ENCODE measurements at regions not wholly inside any gene's neighbourhood (a gene's known extent, or its start where the extent isn't known, plus 50 kb on each side); places are given as distances from the start of the nearest gene placed in this dataset.

- no peak for DNase-seq (ENCODE audit: low spot score)
Measured at GRCh38 chr15:27702581-27702980, 396.5 kb downstream of the OCA2 start.

- DNase-seq (ENCODE audit: low spot score): no peak
Measured at GRCh38 chr15:27701956-27702355, 397.2 kb downstream of the OCA2 start.

GRCh38 chr15:27701014-27701413, 398.1 kb downstream of the OCA2 start:
- DNase-seq (ENCODE audit: low spot score): no peak

DNA sequence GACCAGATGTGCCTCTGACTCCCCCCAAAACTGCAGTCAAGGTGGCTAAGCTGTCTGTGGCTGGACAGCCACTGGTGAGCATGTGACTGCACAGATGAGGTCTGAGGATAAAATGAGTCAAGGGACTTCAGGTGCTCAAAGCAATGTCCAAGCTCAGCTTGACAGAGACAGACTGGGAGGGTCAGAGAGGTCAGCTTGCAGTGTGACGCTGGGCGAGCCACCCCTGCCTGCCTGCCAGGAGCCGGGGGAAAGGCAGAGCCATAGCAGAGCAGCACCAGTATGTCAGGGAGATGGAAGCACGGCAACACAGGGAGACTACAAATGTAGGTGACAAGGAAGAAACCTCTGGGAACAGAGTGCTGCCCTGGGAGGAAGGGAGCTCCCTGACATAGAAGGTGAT, 399.4 kb downstream of the OCA2 start:
- no peak for DNase-seq (ENCODE audit: low spot score)

- no peak for DNase-seq (ENCODE audit: low spot score)
Measured at GRCh38 chr15:27696530-27696929, 402.6 kb downstream of the OCA2 start.

- no peak for DNase-seq (ENCODE audit: low spot score)
Measured at GRCh38 chr15:27695726-27696125, 403.4 kb downstream of the OCA2 start.

DNA sequence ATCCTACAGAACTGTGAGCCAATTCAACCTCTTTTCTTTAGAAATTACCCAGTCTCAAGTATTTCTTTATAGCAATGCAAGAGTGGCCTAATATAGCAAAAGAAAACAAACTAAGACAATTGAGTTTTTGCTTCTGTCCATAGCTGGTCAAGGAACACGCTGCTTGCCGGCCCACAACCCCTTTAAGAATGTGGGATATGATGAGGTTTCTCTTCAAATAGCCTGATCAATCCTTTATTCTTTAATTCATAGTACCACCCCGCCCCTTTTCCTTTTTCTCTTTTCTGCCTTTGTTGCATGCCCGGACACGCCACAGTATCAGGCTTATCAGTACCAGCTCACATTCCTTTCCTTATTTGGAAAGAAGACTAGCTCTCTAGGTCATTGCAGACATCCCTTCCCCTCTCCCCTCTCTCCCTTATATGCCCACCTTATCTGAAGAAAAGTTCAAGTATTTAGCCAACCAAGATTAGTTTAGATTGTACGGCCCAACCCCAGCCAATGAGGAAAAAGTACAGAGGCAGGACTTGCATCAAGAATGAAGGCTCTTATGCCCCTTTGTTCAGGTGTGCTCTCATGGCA, 404.5 kb downstream of the OCA2 start:
- DNase-seq (ENCODE audit: low spot score): no peak

DNA sequence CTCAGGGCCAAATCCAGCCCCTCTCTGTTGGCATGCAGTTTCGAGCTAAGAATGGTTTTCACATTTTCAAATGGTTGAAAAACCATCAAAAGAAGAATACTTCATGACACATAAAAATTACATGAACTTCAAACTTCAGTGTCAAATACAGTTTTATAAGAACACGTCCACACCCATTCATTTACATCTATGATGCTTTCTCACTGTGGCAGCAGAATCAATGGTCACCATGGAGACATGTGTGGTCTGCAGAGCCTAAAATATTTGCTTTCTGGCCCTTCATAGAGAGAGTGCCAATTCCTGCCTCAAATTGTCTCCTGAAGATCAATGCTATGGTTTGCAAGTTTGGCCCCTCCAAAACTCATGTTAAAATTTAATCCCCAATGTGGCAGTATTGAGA, 405.8 kb downstream of the OCA2 start:
- no peak for DNase-seq (ENCODE audit: low spot score)

DNA sequence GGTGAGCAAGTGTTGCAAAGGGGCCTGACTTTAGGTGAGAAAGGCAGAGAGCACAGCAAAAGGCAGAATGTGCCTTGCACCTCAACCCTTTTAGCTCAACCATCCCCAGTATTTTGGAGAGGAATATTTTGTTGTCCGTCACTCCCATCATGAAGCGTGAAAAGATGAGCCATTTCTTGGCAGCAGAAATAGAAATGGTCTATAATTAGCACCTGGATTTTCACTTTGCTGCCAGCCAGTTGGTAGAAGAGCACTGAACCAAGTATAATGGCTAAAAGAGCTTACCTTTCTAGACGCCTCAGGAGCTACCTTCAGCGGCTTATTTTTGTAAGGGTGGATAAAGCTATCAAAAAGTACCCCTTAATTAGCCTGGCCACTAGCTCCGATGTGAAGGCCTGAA, 406.7 kb downstream of the OCA2 start:
- DNase-seq (ENCODE audit: low spot score): no peak

DNA sequence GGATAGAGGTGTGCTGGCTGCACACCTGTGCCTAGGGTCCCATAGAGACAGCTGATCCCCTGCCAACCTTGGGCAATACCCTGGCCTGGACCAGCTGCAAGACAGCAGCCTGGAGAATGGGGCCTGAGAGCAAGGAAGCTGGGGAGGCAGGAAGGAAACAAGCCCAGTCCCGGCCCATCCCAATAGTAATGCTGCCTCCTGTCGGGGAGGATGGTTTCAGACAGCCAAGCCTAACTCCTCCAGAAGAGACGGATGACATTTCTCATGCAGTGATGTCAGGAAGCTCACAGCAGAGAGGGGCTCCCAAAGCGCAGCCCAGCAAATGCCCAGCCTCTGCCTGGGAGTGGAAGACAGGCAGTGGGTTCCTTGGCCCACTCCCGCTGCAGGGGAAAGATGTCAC, 408.8 kb downstream of the OCA2 start:
- no peak for DNase-seq (ENCODE audit: low spot score)

GRCh38 chr15:27686971-27687370, 412.1 kb downstream of the OCA2 start:
- DNase-seq (ENCODE audit: low spot score): no peak

- peak; percentile 6 for DNase-seq (ENCODE audit: low spot score)
Measured at GRCh38 chr15:27686369-27686768, 412.7 kb downstream of the OCA2 start.

DNA sequence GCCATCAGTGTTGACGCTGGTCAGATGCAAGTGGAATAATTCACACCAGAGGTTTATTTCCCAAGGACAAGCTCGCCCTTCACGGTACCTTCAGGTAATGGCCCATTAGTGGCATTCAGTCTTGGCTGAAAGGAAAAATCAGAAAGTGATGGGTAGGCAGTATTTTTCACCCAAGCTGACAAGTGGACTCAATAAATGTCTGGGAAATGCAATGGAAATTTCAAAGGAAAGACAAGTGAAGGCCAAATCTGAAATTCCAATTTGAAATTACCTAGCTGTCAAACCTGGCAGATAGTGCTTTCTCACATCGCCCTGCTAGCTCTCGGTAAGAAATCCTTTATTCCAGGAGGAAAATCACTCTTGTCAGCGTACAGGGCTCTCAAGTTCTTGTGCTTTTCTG, 413.5 kb downstream of the OCA2 start:
- DNase-seq (ENCODE audit: low spot score): no peak

GRCh38 chr15:27683121-27683520, 416.0 kb downstream of the OCA2 start:
- DNase-seq (ENCODE audit: low spot score): no peak

GRCh38 chr15:27681038-27681437, 418.1 kb downstream of the OCA2 start:
- no peak for DNase-seq (ENCODE audit: low spot score)

GRCh38 chr15:27679731-27680471, 419.2 kb downstream of the OCA2 start:
- no peak for DNase-seq (ENCODE audit: low spot score)

GRCh38 chr15:27679203-27679602, 419.9 kb downstream of the OCA2 start:
- no peak for DNase-seq (ENCODE audit: low spot score)

DNA sequence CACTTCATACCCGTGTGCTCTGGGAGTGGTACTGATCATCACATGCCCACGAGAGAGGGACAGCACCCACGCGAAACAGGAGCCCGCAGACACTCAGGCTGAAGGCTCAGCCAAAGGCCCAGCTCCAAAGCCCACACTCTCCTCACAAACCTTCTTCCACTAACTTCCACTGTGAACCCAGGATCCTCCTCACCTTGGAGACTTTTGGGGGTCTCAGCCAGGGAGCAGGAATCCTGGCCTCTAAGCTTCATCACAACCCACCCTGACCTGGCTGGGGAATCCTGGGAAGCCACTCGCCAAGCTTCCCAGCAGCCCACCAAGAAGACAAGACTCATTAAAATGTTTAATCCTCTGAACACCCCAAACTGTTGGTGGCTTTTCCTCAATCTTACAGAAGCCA, 421.2 kb downstream of the OCA2 start:
- DNase-seq (ENCODE audit: low spot score): no peak

DNA sequence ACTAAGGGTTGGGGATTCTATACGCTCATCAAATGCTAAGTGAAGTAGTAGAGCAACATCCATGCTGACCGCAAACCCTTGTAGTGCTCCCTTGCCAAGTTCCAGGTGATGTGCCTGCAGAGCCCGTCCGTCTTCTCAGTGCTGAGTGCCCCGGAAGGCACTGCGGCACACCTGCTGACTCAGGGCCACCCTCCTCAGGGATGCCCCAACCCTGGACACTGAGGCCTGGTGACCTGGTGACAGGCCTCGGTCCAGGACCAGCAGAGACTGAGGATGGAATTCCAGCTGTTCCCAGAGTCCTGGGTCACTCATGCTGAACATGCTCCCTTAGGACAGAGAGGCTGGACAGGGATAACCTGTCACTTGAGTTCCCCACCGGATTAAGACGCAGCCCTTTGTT, 422.5 kb downstream of the OCA2 start:
- DNase-seq (ENCODE audit: low spot score): no peak

- DNase-seq (ENCODE audit: low spot score): no peak
Measured at GRCh38 chr15:27675571-27675970, 423.5 kb downstream of the OCA2 start.

DNA sequence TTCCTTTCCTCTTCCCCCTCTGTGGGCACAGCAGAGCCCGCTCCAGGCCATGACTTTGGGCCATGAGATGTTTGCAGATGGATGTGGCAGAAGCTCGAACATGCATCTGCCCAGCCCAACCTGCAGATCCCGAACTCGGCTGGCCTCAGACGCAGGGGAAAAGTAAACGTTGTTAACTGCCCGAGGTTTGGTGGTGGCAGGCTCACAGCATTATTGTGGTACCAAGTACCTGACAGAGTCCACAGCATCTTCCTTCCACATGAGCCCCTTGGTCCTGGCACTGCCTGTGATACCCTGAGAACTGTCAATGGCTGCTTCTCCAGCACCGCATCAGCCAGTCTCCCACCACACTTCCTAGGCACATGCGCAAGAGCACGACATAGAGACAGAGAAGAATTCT, 424.3 kb downstream of the OCA2 start:
- no peak for DNase-seq (ENCODE audit: low spot score)

DNA sequence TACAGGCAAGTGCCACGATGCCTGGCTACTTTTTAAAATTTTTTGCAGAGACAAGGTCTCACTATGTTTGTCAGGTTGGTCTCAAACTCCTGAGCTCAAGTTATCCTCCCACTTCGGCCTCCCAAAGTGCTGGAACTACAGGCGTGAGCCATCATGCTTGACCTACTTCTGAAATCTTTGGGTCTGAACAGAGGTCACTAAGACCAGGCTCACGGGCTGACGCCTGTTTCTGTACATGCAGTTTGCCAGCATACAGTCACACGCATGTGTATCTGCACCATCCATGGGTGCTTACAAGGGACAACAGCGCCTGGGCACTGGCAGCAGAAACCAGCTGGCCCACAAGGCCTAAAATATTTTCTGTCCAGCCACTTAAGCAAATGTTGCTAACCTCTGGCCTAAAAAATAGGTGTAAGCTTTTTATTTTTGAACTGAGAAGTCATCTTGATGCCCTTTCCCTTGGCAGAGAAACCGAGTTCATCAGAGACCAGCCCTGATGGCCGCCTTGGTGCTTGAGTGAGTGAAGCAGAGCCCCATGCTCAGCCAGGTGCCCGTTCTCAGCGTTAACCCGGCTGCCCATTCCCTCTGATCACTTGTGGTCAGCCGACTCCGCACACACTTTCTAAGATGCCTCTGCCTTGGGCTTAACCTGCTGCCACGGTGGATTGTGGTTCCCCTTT, 425.2 kb downstream of the OCA2 start:
- no peak for DNase-seq (ENCODE audit: low spot score)

GRCh38 chr15:27672537-27672936, 426.6 kb downstream of the OCA2 start:
- no peak for DNase-seq (ENCODE audit: low spot score)

Measured in COLO829 (cell line).